ENCODE measurements at regions not wholly inside any gene's neighbourhood (a gene's known extent, or its start where the extent isn't known, plus 50 kb on each side); places are given as distances from the start of the nearest gene placed in this dataset.

- Histone ChIP-seq H3K27me3 (ENCODE audit: control insufficient read depth, insufficient read depth, low read length) (no peaks in the 10 kb centered on the region), H3K4me3 (ENCODE audit: low read depth, low read length) (no peak overlapping the region), H3K36me3 (ENCODE audit: control insufficient read depth, insufficient read depth, low read length) (no peaks in the 10 kb centered on the region)
- TF ChIP-seq, protein P1, sequence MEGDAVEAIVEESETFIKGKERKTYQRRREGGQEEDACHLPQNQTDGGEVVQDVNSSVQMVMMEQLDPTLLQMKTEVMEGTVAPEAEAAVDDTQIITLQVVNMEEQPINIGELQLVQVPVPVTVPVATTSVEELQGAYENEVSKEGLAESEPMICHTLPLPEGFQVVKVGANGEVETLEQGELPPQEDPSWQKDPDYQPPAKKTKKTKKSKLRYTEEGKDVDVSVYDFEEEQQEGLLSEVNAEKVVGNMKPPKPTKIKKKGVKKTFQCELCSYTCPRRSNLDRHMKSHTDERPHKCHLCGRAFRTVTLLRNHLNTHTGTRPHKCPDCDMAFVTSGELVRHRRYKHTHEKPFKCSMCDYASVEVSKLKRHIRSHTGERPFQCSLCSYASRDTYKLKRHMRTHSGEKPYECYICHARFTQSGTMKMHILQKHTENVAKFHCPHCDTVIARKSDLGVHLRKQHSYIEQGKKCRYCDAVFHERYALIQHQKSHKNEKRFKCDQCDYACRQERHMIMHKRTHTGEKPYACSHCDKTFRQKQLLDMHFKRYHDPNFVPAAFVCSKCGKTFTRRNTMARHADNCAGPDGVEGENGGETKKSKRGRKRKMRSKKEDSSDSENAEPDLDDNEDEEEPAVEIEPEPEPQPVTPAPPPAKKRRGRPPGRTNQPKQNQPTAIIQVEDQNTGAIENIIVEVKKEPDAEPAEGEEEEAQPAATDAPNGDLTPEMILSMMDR (IDR thresholded peaks at IDR 0.05; ENCODE audit: insufficient read depth, low read length, poor library complexity, severe bottlenecking): no peak
- no peak for DNase-seq (ENCODE audit: low read depth)
Observed at GRCh38 chr5:118279540-118280294, 708.6 kb downstream of the DTWD2 start.

GRCh38 chr5:118270526-118270925, 717.8 kb downstream of the DTWD2 start:
- Histone ChIP-seq H3K4me3 (ENCODE audit: low read depth, low read length) (no peak overlapping the region), H3K36me3 (ENCODE audit: control insufficient read depth, insufficient read depth, low read length) (no peaks in the 10 kb centered on the region), H3K27me3 (ENCODE audit: control insufficient read depth, insufficient read depth, low read length) (no peaks in the 10 kb centered on the region)
- DNase-seq (ENCODE audit: low read depth): no peak
- TF ChIP-seq, protein P1 (IDR thresholded peaks at IDR 0.05; ENCODE audit: insufficient read depth, low read length, poor library complexity, severe bottlenecking): no peak

DNA sequence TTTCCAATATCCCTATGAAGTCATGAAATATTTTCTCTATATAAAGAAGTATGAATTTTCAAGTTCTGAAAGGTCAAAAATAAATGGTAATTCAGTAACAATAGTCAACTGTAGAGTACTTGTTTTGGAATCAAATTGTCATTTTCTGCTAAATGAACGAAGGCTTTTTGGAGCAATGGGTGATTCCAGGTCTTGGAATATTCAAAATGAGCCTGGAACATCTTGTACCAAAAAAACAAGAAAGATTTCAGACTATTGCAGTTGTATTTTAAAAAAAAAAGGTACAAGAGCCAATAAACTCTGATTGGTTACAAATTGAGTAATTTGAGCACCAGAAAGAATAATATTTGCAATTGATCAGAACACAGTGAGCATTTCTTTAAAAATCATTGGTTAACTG, 730.1 kb downstream of the DTWD2 start:
- Histone ChIP-seq H3K36me3 (ENCODE audit: control insufficient read depth, insufficient read depth, low read length) (no peaks in the 10 kb centered on the region), H3K4me3 (ENCODE audit: low read depth, low read length) (no peak overlapping the region), H3K27me3 (ENCODE audit: control insufficient read depth, insufficient read depth, low read length) (no peaks in the 10 kb centered on the region)
- DNase-seq (ENCODE audit: low read depth): no peak
- TF ChIP-seq, protein P1 (IDR thresholded peaks at IDR 0.05; ENCODE audit: insufficient read depth, low read length, poor library complexity, severe bottlenecking): no peak

GRCh38 chr5:118257066-118257465, 731.3 kb downstream of the DTWD2 start:
- no peak overlapping the region for H3K4me3 ChIP-seq (ENCODE audit: low read depth, low read length)
- TF ChIP-seq, protein P1 (IDR thresholded peaks at IDR 0.05; ENCODE audit: insufficient read depth, low read length, poor library complexity, severe bottlenecking): no peak
- H3K27me3 ChIP-seq (ENCODE audit: control insufficient read depth, insufficient read depth, low read length): no peaks in the 10 kb centered on the region
- no peaks in the 10 kb centered on the region for H3K36me3 ChIP-seq (ENCODE audit: control insufficient read depth, insufficient read depth, low read length)
- no peak for DNase-seq (ENCODE audit: low read depth)

- TF ChIP-seq, protein P1 (IDR thresholded peaks at IDR 0.05; ENCODE audit: insufficient read depth, low read length, poor library complexity, severe bottlenecking): no peak
- no peak for DNase-seq (ENCODE audit: low read depth)
- H3K27me3 ChIP-seq (ENCODE audit: control insufficient read depth, insufficient read depth, low read length): no peaks in the 10 kb centered on the region
- H3K36me3 ChIP-seq (ENCODE audit: control insufficient read depth, insufficient read depth, low read length): no peaks in the 10 kb centered on the region
- H3K4me3 ChIP-seq (ENCODE audit: low read depth, low read length): no peak overlapping the region
Observed at GRCh38 chr5:118253225-118254061, 734.9 kb downstream of the DTWD2 start.

All from kidney epithelial cell (primary cell).